ENCODE measurements at regions not wholly inside any gene's neighbourhood (a gene's known extent, or its start where the extent isn't known, plus 50 kb on each side); places are given as distances from the start of the nearest gene placed in this dataset.

DNA sequence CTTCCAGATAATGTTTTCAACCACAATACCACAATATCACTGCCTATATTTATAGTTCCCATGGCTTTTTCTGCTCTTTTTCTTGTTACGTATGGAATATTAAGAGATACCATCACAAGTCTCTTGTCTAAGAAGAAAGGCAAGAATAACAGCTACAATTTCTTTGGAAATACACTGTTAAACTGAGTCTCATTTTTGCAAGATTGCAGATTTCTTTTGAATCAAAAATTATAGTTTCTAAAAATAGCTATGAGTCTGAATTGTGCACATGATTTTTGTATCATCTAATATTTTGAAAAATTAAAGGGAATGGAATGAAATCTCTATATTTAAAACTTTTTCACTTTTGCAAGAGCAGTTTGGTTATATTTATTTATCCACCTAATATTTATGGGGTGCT lies 1120.8 kb downstream of the EFNB2 start:
- TF ChIP-seq, protein P1, sequence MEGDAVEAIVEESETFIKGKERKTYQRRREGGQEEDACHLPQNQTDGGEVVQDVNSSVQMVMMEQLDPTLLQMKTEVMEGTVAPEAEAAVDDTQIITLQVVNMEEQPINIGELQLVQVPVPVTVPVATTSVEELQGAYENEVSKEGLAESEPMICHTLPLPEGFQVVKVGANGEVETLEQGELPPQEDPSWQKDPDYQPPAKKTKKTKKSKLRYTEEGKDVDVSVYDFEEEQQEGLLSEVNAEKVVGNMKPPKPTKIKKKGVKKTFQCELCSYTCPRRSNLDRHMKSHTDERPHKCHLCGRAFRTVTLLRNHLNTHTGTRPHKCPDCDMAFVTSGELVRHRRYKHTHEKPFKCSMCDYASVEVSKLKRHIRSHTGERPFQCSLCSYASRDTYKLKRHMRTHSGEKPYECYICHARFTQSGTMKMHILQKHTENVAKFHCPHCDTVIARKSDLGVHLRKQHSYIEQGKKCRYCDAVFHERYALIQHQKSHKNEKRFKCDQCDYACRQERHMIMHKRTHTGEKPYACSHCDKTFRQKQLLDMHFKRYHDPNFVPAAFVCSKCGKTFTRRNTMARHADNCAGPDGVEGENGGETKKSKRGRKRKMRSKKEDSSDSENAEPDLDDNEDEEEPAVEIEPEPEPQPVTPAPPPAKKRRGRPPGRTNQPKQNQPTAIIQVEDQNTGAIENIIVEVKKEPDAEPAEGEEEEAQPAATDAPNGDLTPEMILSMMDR (IDR thresholded peaks at IDR 0.05 in 2 of 3, conservative IDR thresholded peaks at IDR 0.05 in 1 of 3; ENCODE audit: borderline replicate concordance in 1 of 3, insufficient read depth in 1 of 3, low read depth in 2 of 3, low read length in 2 of 3): no peak
- no peak for TF ChIP-seq ZFX (IDR thresholded peaks at IDR 0.05)
- no peak for TF ChIP-seq EZH2 (IDR thresholded peaks at IDR 0.05)

Data from HCT116 (cell line).